ENCODE measurements at regions not wholly inside any gene's neighbourhood (a gene's known extent, or its start where the extent isn't known, plus 50 kb on each side); places are given as distances from the start of the nearest gene placed in this dataset.

GRCh38 chr4:178165951-178166308 is 723.7 kb upstream of the AGA start:
- WGBS (ENCODE audit: insufficient coverage, insufficient replicate concordance, low lambda C conversion rate, missing lambda C conversion rate): 31% methylated on average over 5 of the region's 5 CpGs
- H3K4me3 ChIP-seq: no peak overlapping the region
- no peak overlapping the region for H3K9ac ChIP-seq (ENCODE audit: control insufficient read depth, insufficient read depth, low read length)
- ChIA-PET RAD21 (ENCODE audit: unreplicated experiment) (no interaction called here), CTCF (no interaction called here), SMC1A (ENCODE audit: uncharacterized antibody, unreplicated experiment) (no interaction called here), POLR2A (no interaction called here)
- H3K9me3 ChIP-seq (replicated peaks; ENCODE audit: control insufficient read depth, insufficient read depth, low read length): no peaks in the 10 kb centered on the region
- DNase-seq (ENCODE audit: low read depth, low spot score) (no peak), FAIRE-seq (no peak), ATAC-seq (no peak)
- BruUV-seq (replicated peaks): no TSS peak
- no peak overlapping the region for H3K4me2 ChIP-seq (ENCODE audit: control insufficient read depth, insufficient read depth)
- in situ Hi-C loops (cut with MboI) (no loop called here), intact Hi-C loops (cut with micrococcal nuclease; ENCODE audit: unreplicated experiment) (no loop called here)
- no peak overlapping the region for H3K27ac ChIP-seq (ENCODE audit: control insufficient read depth, insufficient read depth)
- H3K4me1 ChIP-seq (ENCODE audit: control insufficient read depth, insufficient read depth, low read length): no peaks in the 10 kb centered on the region
- H4K20me1 ChIP-seq (ENCODE audit: control insufficient read depth, insufficient read depth): no peaks in the 10 kb centered on the region
- H2AFZ ChIP-seq (ENCODE audit: control insufficient read depth, low read depth, low read length): no peak overlapping the region
- no peaks in the 10 kb centered on the region for H3K79me2 ChIP-seq (ENCODE audit: control insufficient read depth, insufficient read depth, low read length)
- no peak for TF ChIP-seq ZBTB33 (IDR thresholded peaks at IDR 0.05)
- no peak for TF ChIP-seq KAT2A (conservative IDR thresholded peaks at IDR 0.05; ENCODE audit: control insufficient read depth, low read depth, low read length)
- TF ChIP-seq CEBPB (IDR thresholded peaks at IDR 0.05; ENCODE audit: borderline replicate concordance in 1 of 2, low read depth in 2 of 2, low read length in 2 of 2): no peak
- no peak for TF ChIP-seq HDGF (IDR thresholded peaks at IDR 0.05)
- no peak for TF ChIP-seq IKZF1 (conservative IDR thresholded peaks at IDR 0.05)
- no peak for TF ChIP-seq HSF1 (IDR thresholded peaks at IDR 0.05; ENCODE audit: low read depth, low read length)
- no peak for TF ChIP-seq ZBTB4 (CRISPR knock-in tag; IDR thresholded peaks at IDR 0.05)
- TF ChIP-seq NR2F1 (conservative IDR thresholded peaks at IDR 0.05): no peak
- TF ChIP-seq MAX (IDR thresholded peaks at IDR 0.05; ENCODE audit: low read depth, low read length): no peak
- no peak for TF ChIP-seq KDM1A (IDR thresholded peaks at IDR 0.05; ENCODE audit: borderline replicate concordance)
- no peak for TF ChIP-seq ZNF24 (IDR thresholded peaks at IDR 0.05)
- TF ChIP-seq STAT3 (IDR thresholded peaks at IDR 0.05; ENCODE audit: low read depth, low read length): no peak
- TF ChIP-seq NBN (IDR thresholded peaks at IDR 0.05): no peak
- TF ChIP-seq USF2 (IDR thresholded peaks at IDR 0.05; ENCODE audit: borderline replicate concordance, low read depth, low read length): no peak
- TF ChIP-seq CREB1 (IDR thresholded peaks at IDR 0.05; ENCODE audit: low read depth): no peak
- no peak for TF ChIP-seq RFX5 (IDR thresholded peaks at IDR 0.05; ENCODE audit: low read depth, low read length)
- H3K36me3 ChIP-seq (ENCODE audit: control insufficient read depth in 2 of 2, insufficient read depth in 2 of 2, low read length in 1 of 2): no peaks in the 10 kb centered on the region
- no peaks in the 10 kb centered on the region for H3K27me3 ChIP-seq (replicated peaks in 1 of 2; ENCODE audit: control insufficient read depth in 2 of 2, insufficient read depth in 2 of 2, low read length in 1 of 2)

Data from GM12878 (cell line).